ENCODE measurements at regions not wholly inside any gene's neighbourhood (a gene's known extent, or its start where the extent isn't known, plus 50 kb on each side); places are given as distances from the start of the nearest gene placed in this dataset.
"Not testable (repeated sequence)": the region's sequence is repeated elsewhere in the genome, so short reads cannot be mapped to it uniquely, and the experiment has no call there.

GRCh38 chr11:112310848-112311247, 50.2 kb upstream of the PLET1 start:
- no peak for DNase-seq (ENCODE audit: low read depth in 2 of 2, low spot score in 1 of 2)

- no peak for DNase-seq (ENCODE audit: low read depth in 2 of 2, low spot score in 1 of 2)
These were observed 54.5 kb upstream of the PLET1 start for GRCh38 chr11:112315057-112315720.

GRCh38 chr11:112315861-112316739, 55.4 kb upstream of the PLET1 start:
- no peak for DNase-seq (ENCODE audit: low read depth in 2 of 2, low spot score in 1 of 2)

GRCh38 chr11:112316971-112317370, 56.3 kb upstream of the PLET1 start:
- DNase-seq (ENCODE audit: low read depth in 2 of 2, low spot score in 1 of 2): no peak

GRCh38 chr11:112318184-112318591, 57.5 kb upstream of the PLET1 start:
- no peak for DNase-seq (ENCODE audit: low read depth in 2 of 2, low spot score in 1 of 2)

- DNase-seq (ENCODE audit: low read depth in 2 of 2, low spot score in 1 of 2): no peak
These were observed 58.0 kb upstream of the PLET1 start for GRCh38 chr11:112318661-112319060.

GRCh38 chr11:112320668-112321067, 60.0 kb upstream of the PLET1 start:
- DNase-seq (ENCODE audit: low read depth in 2 of 2, low spot score in 1 of 2): no peak

GRCh38 chr11:112321501-112322172, 61.0 kb upstream of the PLET1 start:
- no peak for DNase-seq (ENCODE audit: low read depth in 2 of 2, low spot score in 1 of 2)

GRCh38 chr11:112322173-112322790, 61.6 kb upstream of the PLET1 start:
- DNase-seq (ENCODE audit: low read depth in 2 of 2, low spot score in 1 of 2): no peak

- no peak for DNase-seq (ENCODE audit: low read depth in 2 of 2, low spot score in 1 of 2)
These were observed 73.7 kb upstream of the PLET1 start for GRCh38 chr11:112334381-112334780.

- DNase-seq (ENCODE audit: low read depth in 2 of 2, low spot score in 1 of 2): no peak
These were observed 75.8 kb upstream of the PLET1 start for GRCh38 chr11:112336356-112336886.

- DNase-seq (ENCODE audit: low read depth in 2 of 2, low spot score in 1 of 2): no peak
These were observed 78.9 kb upstream of the PLET1 start for GRCh38 chr11:112339566-112339965.

GRCh38 chr11:112343368-112344039, 82.8 kb upstream of the PLET1 start:
- no peak for DNase-seq (ENCODE audit: low read depth in 2 of 2, low spot score in 1 of 2)

GRCh38 chr11:112344040-112344413, 83.4 kb upstream of the PLET1 start:
- DNase-seq (ENCODE audit: low read depth in 2 of 2, low spot score in 1 of 2): no peak

GRCh38 chr11:112345166-112345565, 84.5 kb upstream of the PLET1 start:
- no peak for DNase-seq (ENCODE audit: low read depth in 2 of 2, low spot score in 1 of 2)

- no peak for DNase-seq (ENCODE audit: low read depth in 2 of 2, low spot score in 1 of 2)
These were observed 85.0 kb upstream of the PLET1 start for GRCh38 chr11:112345706-112346105.

GRCh38 chr11:112346586-112346985, 85.9 kb upstream of the PLET1 start:
- DNase-seq (ENCODE audit: low read depth in 2 of 2, low spot score in 1 of 2): no peak

GRCh38 chr11:112348480-112349029, 87.9 kb upstream of the PLET1 start:
- no peak for DNase-seq (ENCODE audit: low read depth in 2 of 2, low spot score in 1 of 2)

- DNase-seq (ENCODE audit: low read depth in 2 of 2, low spot score in 1 of 2): not testable (repeated sequence)
These were observed 90.8 kb upstream of the PLET1 start for GRCh38 chr11:112351423-112351822.

GRCh38 chr11:112352907-112353306, 92.2 kb upstream of the PLET1 start:
- no peak for DNase-seq (ENCODE audit: low read depth in 2 of 2, low spot score in 1 of 2)

All from stimulated activated CD8-positive, alpha-beta memory T cell treated with anti-CD3 and anti-CD28 coated beads, Interleukin-4, amount 100 ng/mL, for 1 hour (primary cell).